ENCODE measurements at regions not wholly inside any gene's neighbourhood (a gene's known extent, or its start where the extent isn't known, plus 50 kb on each side); places are given as distances from the start of the nearest gene placed in this dataset.
A peak's percentile ranks its signal among the peaks of the same experiment; 100 is the strongest.

DNA sequence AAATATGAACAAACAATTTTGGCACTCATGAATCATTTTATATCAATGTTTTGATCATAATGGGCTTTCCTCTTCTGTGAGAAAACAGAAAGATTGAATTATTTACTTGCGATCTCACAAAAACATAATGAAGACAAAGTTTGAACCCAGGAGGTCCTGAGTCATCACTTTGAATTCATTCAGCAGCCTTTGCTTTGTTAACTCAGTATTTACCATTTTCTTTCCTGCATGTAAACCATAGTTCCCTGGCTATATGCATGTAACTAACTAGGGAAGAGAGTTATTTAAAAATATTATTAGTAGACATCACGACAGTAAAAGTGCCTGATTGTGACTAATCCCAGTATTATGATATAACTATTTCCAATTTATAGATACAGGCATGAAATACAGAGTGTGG lies 1026.2 kb downstream of the PLOD2 start:
- H3K4me1 ChIP-seq (replicated peaks in 1 of 2) = no peaks in the 10 kb centered on the region
- no peak overlapping the region for H3K27ac ChIP-seq
- H3K4me3 ChIP-seq = no peak overlapping the region
- in situ Hi-C loops (cut with MboI; ENCODE audit: low pct_unique_long_range_greater_than_20kb in 2 of 9, low sequenced_read_pairs in 9 of 9, unreplicated experiment in 9 of 9) = no loop called here
- WGBS, 10 experiments = 22 to 78% (median 59%) methylated on average over 1 to 2 of the region's 2 CpGs
- no peak for ATAC-seq (replicated peaks in 6 of 8)

DNA sequence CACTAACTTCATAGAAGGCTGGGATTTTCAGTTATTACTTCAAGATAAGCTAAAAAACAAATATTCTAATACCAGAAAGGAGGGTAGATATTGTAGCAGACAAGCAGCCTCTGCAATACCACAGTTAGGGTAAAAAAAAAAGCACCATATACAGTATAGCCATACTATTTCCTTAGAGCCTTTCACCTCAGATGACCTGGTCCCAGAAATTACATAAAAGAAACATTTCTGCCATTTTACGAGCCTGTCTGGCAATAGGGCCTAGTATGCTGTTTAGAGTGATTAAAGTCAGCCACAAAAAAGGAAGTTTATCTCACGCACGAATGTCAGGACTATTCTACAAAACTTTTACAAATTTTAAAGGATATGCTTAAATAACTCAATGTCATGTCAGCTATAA lies 1016.6 kb downstream of the PLOD2 start:
- WGBS, 10 experiments = 42 to 97% (median 88%) methylated on average over 1 to 3 of the region's 3 CpGs; no CpG with 5 or more reads in 1 of the 10 experiments
- ATAC-seq (replicated peaks in 6 of 8) = no peak
- Histone ChIP-seq H3K4me3 (no peak overlapping the region), H3K27ac (no peak overlapping the region), H3K4me1 (replicated peaks in 1 of 2) (no peaks in the 10 kb centered on the region)
- in situ Hi-C loops (cut with MboI; ENCODE audit: low pct_unique_long_range_greater_than_20kb in 2 of 9, low sequenced_read_pairs in 9 of 9, unreplicated experiment in 9 of 9) = no loop called here

DNA sequence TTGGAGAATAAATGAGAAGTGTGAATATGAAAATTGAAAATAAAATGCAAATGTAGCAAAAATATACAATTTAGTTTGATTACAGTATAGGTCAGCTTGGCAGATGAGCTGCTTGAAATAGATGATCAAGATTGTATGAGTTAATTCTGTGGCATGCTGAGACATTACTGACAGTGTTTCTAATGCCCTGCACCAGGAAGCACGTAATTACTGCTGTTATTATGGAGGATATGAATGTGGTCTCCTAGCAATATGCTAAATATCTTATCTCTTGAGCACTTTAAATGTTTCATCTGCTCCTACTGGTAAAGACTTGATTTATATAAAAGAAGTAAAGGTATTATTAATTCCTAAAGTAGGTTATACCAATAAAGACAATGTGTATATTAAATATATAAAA lies 1015.5 kb downstream of the PLOD2 start:
- WGBS, 10 experiments = 33 to 71% (median 67%) methylated on average over 1 of the region's 1 CpG; no CpG with 5 or more reads in 5 of the 10 experiments
- ATAC-seq (replicated peaks in 6 of 8) = peak in 2 of 8 experiments; percentile 40 to 49
- Histone ChIP-seq H3K4me1 (replicated peaks in 1 of 2) (no peaks in the 10 kb centered on the region), H3K4me3 (no peak overlapping the region), H3K27ac (no peak overlapping the region)
- in situ Hi-C loops (cut with MboI; ENCODE audit: low pct_unique_long_range_greater_than_20kb in 2 of 9, low sequenced_read_pairs in 9 of 9, unreplicated experiment in 9 of 9) = no loop called here

DNA sequence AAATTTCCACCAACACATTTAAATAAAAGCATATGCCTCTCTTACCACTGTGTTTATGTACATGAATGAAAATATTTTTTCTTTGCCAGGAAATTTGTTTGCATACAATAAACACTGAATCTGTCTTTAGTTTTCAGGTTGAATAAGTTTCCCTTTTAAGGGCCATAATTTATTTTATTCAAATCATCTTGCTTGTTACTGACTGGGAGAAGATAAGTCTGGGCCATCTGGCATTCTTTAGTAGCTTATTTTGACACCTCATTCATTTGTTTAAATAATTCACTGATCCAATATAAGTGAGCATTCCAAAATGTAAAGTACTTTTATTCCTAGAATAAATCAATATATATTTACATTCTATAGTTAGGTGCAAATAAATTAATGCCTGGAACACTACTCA lies 1001.3 kb downstream of the PLOD2 start:
- in situ Hi-C loops (cut with MboI; ENCODE audit: low pct_unique_long_range_greater_than_20kb in 2 of 9, low sequenced_read_pairs in 9 of 9, unreplicated experiment in 9 of 9) = no loop called here
- H3K4me3 ChIP-seq = no peak overlapping the region
- no peak overlapping the region for H3K27ac ChIP-seq
- ATAC-seq (replicated peaks in 6 of 8) = peak in 1 of 8 experiments; percentile 91
- H3K4me1 ChIP-seq (replicated peaks in 1 of 2) = peaks cover 3 to 5% of the 10 kb centered on the region in 2 donors

DNA sequence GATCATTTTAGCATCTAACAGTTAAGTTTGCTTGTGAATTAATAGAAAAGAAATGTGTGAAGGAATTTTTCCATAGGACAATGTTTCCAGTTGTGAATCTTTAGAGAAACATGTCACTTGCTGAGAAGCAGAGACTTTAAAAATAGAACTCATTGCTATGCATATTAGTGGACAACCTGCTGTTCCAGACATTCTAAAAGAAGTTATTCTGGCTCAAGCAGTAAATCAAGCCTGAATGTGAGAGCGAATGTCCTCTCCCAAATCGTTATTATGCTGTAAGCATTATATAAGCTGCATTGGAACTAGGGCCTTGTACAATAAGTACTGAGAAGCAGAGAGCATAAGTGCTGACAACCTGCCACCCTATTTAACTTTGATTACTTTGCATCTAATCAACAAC lies 990.9 kb downstream of the PLOD2 start:
- in situ Hi-C loops (cut with MboI; ENCODE audit: low pct_unique_long_range_greater_than_20kb in 2 of 9, low sequenced_read_pairs in 9 of 9, unreplicated experiment in 9 of 9) = no loop called here
- Histone ChIP-seq H3K4me1 (replicated peaks in 1 of 2) (peaks cover 5 to 15% of the 10 kb centered on the region in 2 donors), H3K27ac (peak overlapping the region in 1 of 2 donors; percentile 25), H3K4me3 (no peak overlapping the region)
- peak in 5 of 8 experiments; percentile 82 to 96 (median 92) for ATAC-seq (replicated peaks in 6 of 8)
- 0 to 23% (median 10%) methylated on average over 1 to 2 of the region's 2 CpGs; no CpG with 5 or more reads in 2 of the 10 experiments for WGBS, 10 experiments

DNA sequence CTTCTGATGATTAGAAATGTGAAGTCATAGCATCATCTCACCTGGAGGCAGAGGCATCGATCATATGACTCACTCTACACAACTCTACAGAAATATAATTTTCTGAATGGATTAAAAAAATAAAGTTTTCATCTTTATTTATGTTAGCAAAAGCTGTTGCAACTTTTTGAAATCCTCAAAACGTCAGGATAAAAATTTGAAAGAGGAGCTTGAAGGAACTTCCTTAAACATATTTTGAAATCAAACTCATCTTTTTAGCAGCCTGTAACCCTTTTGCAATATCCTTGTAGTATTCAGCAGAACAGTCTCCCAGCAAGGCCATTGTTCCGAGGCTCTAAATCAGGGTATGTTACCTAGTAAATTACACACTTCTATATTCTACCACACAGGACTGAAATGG lies 985.4 kb downstream of the PLOD2 start:
- no peak for ATAC-seq (replicated peaks in 6 of 8)
- in situ Hi-C loops (cut with MboI; ENCODE audit: low pct_unique_long_range_greater_than_20kb in 2 of 9, low sequenced_read_pairs in 9 of 9, unreplicated experiment in 9 of 9) = no loop called here
- H3K27ac ChIP-seq = no peak overlapping the region
- no peak overlapping the region for H3K4me3 ChIP-seq
- WGBS, 10 experiments = 10 to 76% (median 63%) methylated on average over 1 to 3 of the region's 3 CpGs
- H3K4me1 ChIP-seq (replicated peaks in 1 of 2) = peaks cover 0 to 5% of the 10 kb centered on the region in 2 donors

DNA sequence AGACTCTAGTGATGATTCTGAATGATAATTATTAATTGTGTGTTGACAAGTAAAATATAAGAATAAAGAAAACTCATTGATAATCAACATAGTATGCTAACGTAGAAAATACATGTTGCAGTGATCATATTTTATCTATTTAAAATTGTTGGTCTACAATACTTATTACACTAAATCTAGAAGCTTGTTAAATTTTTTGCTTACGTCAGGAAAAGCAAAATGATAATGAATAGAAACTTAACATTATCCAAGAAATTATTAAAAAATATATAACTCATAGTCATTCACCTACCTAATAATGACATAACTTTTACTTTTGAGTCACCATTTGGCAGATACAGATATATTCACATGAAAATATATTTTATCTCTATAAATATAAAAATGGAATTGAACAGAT lies 984.1 kb downstream of the PLOD2 start:
- WGBS, 10 experiments = 9 to 86% (median 39%) methylated on average over 1 to 2 of the region's 2 CpGs; no CpG with 5 or more reads in 1 of the 10 experiments
- no peaks in the 10 kb centered on the region for H3K4me1 ChIP-seq (replicated peaks in 1 of 2)
- H3K27ac ChIP-seq = no peak overlapping the region
- no peak for ATAC-seq (replicated peaks in 6 of 8)
- in situ Hi-C loops (cut with MboI; ENCODE audit: low pct_unique_long_range_greater_than_20kb in 2 of 9, low sequenced_read_pairs in 9 of 9, unreplicated experiment in 9 of 9) = no loop called here
- H3K4me3 ChIP-seq = no peak overlapping the region

DNA sequence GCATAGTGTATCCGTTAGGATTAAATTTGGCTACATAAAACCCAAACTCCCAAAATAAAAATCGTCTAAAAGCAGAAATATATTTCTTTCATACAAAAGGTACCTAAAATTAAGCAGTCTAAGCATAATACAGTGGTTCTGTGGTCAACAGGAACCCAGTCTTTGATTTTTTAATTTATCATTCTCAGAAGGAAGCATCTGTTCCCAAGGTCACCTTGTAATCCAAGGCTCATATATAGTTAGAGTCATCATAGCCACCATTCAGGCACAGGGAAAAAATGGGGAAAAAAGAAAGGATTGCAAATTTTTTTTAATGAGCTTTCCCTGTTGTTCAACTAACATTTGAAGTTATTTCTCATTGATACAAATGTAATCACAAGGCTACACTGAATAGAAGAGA lies 983.2 kb downstream of the PLOD2 start:
- no peak for ATAC-seq (replicated peaks in 6 of 8)
- no peak overlapping the region for H3K4me3 ChIP-seq
- in situ Hi-C loops (cut with MboI; ENCODE audit: low pct_unique_long_range_greater_than_20kb in 2 of 9, low sequenced_read_pairs in 9 of 9, unreplicated experiment in 9 of 9) = no loop called here
- no peaks in the 10 kb centered on the region for H3K4me1 ChIP-seq (replicated peaks in 1 of 2)
- H3K27ac ChIP-seq = no peak overlapping the region
- WGBS, 10 experiments = 0 to 75% (median 41%) methylated on average over 1 to 2 of the region's 2 CpGs; no CpG with 5 or more reads in 1 of the 10 experiments

DNA sequence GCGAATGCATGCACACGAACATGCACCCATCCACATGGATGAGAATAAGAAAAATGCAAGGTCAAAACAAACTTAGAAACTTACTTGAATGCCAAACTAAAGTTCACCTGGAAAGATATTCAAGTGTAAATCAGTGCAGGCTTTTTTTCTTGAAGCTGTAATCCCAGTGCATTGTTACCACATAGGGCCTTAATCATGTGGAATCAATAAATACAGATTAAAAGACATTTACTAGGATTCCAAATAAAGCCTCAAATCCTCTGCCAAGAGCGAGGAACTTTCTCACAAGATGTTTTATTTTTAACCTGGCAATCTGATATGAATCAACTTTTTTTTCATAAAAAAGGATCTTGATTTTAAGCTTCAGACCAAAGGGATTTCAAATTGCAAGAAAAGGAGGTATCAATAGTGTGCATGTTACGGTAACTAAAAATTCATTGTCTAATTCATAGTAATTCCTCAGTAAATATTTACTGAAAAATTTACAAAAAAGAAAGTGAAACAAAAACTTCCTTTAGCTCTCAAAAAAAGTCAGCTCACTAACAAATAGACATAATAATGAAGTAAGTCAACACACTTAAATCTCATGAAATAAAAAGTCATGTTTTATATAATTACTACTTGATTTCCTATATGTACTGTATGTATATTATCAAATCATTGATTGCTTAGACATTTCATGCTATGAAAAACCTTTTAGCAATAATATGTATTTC lies 978.6 kb downstream of the PLOD2 start:
- Histone ChIP-seq H3K4me1 (replicated peaks in 1 of 2) (no peaks in the 10 kb centered on the region), H3K4me3 (no peak overlapping the region), H3K27ac (no peak overlapping the region)
- ATAC-seq (replicated peaks in 6 of 8) = no peak
- WGBS, 10 experiments = 5 to 93% (median 61%) methylated on average over 2 to 4 of the region's 4 CpGs
- in situ Hi-C loops (cut with MboI; ENCODE audit: low pct_unique_long_range_greater_than_20kb in 2 of 9, low sequenced_read_pairs in 9 of 9, unreplicated experiment in 9 of 9) = no loop called here

DNA sequence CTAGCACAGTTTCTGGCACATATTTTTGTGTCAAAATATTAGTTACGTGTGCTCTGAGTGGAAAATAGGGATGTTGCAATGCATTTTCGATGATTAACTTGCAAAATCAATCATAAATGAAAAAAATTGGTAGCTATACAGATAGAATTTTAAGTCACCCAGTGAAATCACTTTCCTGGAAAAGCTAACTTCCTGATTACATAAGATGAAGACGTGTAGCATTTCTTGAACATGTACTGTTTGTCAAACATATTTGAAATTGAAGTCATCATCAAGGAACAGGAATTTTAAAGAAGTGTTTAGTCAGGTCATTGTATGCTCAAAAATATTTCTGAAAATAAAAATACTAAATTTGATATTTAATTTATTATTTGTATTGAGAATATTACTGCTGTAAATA lies 977.7 kb downstream of the PLOD2 start:
- no peak overlapping the region for H3K27ac ChIP-seq
- H3K4me3 ChIP-seq = no peak overlapping the region
- WGBS, 10 experiments = 0 to 100% (median 83%) methylated on average over 1 to 3 of the region's 3 CpGs
- no peak for ATAC-seq (replicated peaks in 6 of 8)
- H3K4me1 ChIP-seq (replicated peaks in 1 of 2) = no peaks in the 10 kb centered on the region
- in situ Hi-C loops (cut with MboI; ENCODE audit: low pct_unique_long_range_greater_than_20kb in 2 of 9, low sequenced_read_pairs in 9 of 9, unreplicated experiment in 9 of 9) = no loop called here

DNA sequence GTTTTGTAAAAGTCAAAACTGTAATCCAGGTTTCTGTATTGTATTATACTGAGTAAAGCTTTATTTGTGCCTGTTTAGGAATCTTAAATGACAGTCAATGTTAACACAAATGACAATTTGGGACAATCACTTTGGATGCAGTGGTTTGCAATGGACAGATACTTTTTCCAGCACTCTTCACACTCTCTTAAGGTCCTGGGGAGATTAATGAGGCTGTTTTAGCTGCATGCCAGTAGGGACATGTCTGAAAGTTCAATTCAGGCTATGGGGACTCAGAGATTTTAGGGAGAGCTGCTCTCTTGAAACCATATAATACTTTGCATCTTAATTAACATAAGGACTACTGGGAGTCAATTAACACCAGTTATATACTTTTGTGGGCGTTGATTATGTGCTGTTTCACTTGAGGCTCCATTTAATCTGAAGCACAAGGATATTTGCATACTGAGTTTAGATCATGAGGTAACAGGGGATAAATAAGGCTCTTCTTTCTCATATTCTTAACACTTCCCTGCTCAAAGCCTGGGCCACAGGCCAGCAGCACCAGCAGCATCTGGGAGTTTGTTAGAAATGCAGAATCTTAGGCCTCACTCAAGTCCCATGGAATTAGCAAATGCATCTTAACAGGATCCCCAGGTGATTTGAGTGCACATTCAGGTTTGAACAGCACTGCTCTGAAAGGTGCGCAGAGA lies 972.8 kb downstream of the PLOD2 start:
- Histone ChIP-seq H3K4me1 (replicated peaks in 1 of 2) (no peaks in the 10 kb centered on the region), H3K27ac (no peak overlapping the region), H3K4me3 (no peak overlapping the region)
- 15 to 100% (median 89%) methylated on average over 1 to 2 of the region's 2 CpGs; no CpG with 5 or more reads in 2 of the 10 experiments for WGBS, 10 experiments
- in situ Hi-C loops (cut with MboI; ENCODE audit: low pct_unique_long_range_greater_than_20kb in 2 of 9, low sequenced_read_pairs in 9 of 9, unreplicated experiment in 9 of 9) = no loop called here
- no peak for ATAC-seq (replicated peaks in 6 of 8)

DNA sequence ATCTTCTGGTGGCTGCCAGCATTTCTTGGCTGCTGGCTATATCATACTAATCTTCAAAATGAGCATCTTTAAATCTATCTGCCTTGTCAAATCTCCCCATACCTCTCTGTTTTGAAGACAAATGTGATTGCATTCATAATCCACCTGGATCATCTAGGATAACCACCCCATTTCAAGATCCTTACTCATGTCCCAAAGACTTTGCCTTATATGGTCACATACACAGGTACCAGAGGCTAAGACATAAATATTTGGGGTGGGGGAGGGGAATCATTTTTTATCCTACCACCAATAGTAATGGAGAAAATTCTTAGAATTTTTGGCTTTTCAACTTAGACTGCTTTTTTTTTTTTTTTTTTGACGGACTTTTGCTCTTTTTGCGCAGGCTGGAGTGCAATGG lies 970.8 kb downstream of the PLOD2 start:
- no peak overlapping the region for H3K4me3 ChIP-seq
- H3K4me1 ChIP-seq (replicated peaks in 1 of 2) = no peaks in the 10 kb centered on the region
- 60 to 100% (median 90%) methylated on average over 1 to 2 of the region's 2 CpGs; no CpG with 5 or more reads in 5 of the 10 experiments for WGBS, 10 experiments
- no peak overlapping the region for H3K27ac ChIP-seq
- no peak for ATAC-seq (replicated peaks in 6 of 8)
- in situ Hi-C loops (cut with MboI; ENCODE audit: low pct_unique_long_range_greater_than_20kb in 2 of 9, low sequenced_read_pairs in 9 of 9, unreplicated experiment in 9 of 9) = no loop called here

DNA sequence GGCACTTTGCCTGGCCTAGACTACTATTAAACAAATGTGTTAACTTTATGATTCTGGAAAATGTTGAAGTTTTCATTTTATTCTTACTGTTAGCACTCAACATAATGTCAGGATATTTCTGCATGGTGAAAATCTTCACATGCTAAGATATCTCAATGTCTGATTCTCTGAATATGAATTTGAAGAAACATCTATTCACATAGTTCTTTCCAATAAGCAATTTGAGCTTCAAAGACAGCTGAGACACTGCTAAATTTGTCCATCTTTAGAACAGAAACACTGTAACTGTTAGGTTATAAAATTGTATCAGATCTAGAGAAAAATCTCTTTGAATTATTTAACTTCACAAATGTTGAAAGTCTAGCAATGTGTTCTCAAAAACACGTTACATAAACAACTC lies 970.2 kb downstream of the PLOD2 start:
- H3K4me3 ChIP-seq = no peak overlapping the region
- no peak for ATAC-seq (replicated peaks in 6 of 8)
- H3K27ac ChIP-seq = no peak overlapping the region
- H3K4me1 ChIP-seq (replicated peaks in 1 of 2) = no peaks in the 10 kb centered on the region
- in situ Hi-C loops (cut with MboI; ENCODE audit: low pct_unique_long_range_greater_than_20kb in 2 of 9, low sequenced_read_pairs in 9 of 9, unreplicated experiment in 9 of 9) = no loop called here
- 11 to 100% (median 83%) methylated on average over 1 of the region's 1 CpG; no CpG with 5 or more reads in 1 of the 10 experiments for WGBS, 10 experiments

DNA sequence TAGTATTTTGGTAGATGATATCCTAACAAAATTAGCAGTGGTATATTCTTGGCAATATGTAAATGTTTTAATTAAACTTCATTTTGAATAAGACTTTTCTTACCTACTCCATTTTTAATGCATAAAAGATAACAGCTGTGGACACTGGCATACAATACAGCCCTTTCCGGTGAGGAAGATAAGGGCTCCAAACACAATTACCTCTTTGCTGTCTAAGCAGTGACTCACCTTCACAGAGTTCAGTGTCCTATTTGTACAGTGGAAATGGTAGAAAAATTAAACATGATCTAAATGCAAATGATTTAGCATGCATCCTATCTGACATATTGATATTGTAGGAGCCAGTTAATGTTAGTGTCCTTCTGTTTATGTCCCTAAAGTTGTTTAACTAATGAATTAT lies 969.4 kb downstream of the PLOD2 start:
- ATAC-seq (replicated peaks in 6 of 8) = no peak
- no peaks in the 10 kb centered on the region for H3K4me1 ChIP-seq (replicated peaks in 1 of 2)
- in situ Hi-C loops (cut with MboI; ENCODE audit: low pct_unique_long_range_greater_than_20kb in 2 of 9, low sequenced_read_pairs in 9 of 9, unreplicated experiment in 9 of 9) = no loop called here
- no peak overlapping the region for H3K4me3 ChIP-seq
- no peak overlapping the region for H3K27ac ChIP-seq
- 44 to 100% (median 86%) methylated on average over 1 of the region's 1 CpG; no CpG with 5 or more reads in 3 of the 10 experiments for WGBS, 10 experiments

Measured in motor neuron (in vitro differentiated cells).